ENCODE measurements at regions not wholly inside any gene's neighbourhood (a gene's known extent, or its start where the extent isn't known, plus 50 kb on each side); places are given as distances from the start of the nearest gene placed in this dataset.

DNA sequence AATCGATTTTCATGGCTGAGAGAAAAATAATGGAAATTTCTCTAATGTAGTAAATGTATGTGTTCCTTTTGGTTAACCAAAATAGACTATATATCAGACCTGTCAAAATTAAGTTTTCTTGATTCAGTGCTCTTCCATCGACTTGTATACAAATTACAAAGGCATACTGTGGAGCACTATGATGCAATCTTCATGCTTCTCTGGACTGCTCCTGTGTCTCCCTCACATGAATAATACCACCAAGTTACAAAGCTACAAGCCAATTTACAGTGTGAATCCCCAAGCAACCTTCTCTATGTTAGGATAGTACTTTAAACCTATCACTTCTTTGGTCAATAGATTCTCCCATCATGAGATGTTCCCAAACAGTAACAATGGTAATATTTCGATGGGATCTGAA lies 577.9 kb downstream of the PPARGC1A start:
- no peak for DNase-seq
- Mint-ChIP-seq H3K27ac (ENCODE audit: unreplicated experiment) (no peak overlapping the region), H3K27me3 (ENCODE audit: unreplicated experiment) (no peaks in the 10 kb centered on the region), H3K9me3 (ENCODE audit: unreplicated experiment) (no peaks in the 10 kb centered on the region), H3K4me1 (ENCODE audit: low read depth, unreplicated experiment) (no peaks in the 10 kb centered on the region), H3K4me3 (ENCODE audit: unreplicated experiment) (no peak overlapping the region), H3K36me3 (ENCODE audit: unreplicated experiment) (no peaks in the 10 kb centered on the region)
- TF ChIP-seq, protein P1, sequence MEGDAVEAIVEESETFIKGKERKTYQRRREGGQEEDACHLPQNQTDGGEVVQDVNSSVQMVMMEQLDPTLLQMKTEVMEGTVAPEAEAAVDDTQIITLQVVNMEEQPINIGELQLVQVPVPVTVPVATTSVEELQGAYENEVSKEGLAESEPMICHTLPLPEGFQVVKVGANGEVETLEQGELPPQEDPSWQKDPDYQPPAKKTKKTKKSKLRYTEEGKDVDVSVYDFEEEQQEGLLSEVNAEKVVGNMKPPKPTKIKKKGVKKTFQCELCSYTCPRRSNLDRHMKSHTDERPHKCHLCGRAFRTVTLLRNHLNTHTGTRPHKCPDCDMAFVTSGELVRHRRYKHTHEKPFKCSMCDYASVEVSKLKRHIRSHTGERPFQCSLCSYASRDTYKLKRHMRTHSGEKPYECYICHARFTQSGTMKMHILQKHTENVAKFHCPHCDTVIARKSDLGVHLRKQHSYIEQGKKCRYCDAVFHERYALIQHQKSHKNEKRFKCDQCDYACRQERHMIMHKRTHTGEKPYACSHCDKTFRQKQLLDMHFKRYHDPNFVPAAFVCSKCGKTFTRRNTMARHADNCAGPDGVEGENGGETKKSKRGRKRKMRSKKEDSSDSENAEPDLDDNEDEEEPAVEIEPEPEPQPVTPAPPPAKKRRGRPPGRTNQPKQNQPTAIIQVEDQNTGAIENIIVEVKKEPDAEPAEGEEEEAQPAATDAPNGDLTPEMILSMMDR (IDR thresholded peaks at IDR 0.05; ENCODE audit: partially characterized antibody, unreplicated experiment), result no peak

- Mint-ChIP-seq H3K9me3 (ENCODE audit: unreplicated experiment) (no peaks in the 10 kb centered on the region), H3K36me3 (ENCODE audit: unreplicated experiment) (no peaks in the 10 kb centered on the region), H3K27ac (ENCODE audit: unreplicated experiment) (no peak overlapping the region), H3K27me3 (ENCODE audit: unreplicated experiment) (no peaks in the 10 kb centered on the region), H3K4me1 (ENCODE audit: low read depth, unreplicated experiment) (no peaks in the 10 kb centered on the region), H3K4me3 (ENCODE audit: unreplicated experiment) (no peak overlapping the region)
- TF ChIP-seq, protein P1 (IDR thresholded peaks at IDR 0.05; ENCODE audit: partially characterized antibody, unreplicated experiment), result no peak
- no peak for DNase-seq
Observed at GRCh38 chr4:23305026-23305425, 584.8 kb downstream of the PPARGC1A start.

GRCh38 chr4:23298371-23298770 lies 591.5 kb downstream of the PPARGC1A start:
- Mint-ChIP-seq H3K36me3 (ENCODE audit: unreplicated experiment) (no peaks in the 10 kb centered on the region), H3K4me3 (ENCODE audit: unreplicated experiment) (no peak overlapping the region), H3K9me3 (ENCODE audit: unreplicated experiment) (no peaks in the 10 kb centered on the region), H3K4me1 (ENCODE audit: low read depth, unreplicated experiment) (no peaks in the 10 kb centered on the region), H3K27me3 (ENCODE audit: unreplicated experiment) (no peaks in the 10 kb centered on the region), H3K27ac (ENCODE audit: unreplicated experiment) (no peak overlapping the region)
- DNase-seq, result no peak
- TF ChIP-seq, protein P1 (IDR thresholded peaks at IDR 0.05; ENCODE audit: partially characterized antibody, unreplicated experiment), result no peak

DNA sequence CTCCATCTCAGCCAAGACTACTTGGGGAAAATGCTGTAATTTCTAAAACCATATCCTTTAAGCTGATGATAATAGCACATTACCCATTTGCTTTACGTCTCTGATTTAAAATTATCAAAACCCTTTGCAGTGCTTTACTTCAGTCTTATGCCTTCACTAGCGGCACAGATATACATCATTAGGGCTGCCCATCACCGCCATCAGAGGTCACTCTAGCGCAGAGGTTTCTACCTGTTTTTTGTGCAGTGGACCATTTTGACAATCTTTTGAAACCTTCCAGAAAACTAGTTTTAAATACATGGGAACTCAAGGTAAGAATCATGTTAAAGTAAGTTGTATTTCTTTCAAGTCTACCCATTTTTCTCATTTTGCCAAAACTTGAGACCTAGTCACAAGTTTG lies 592.5 kb downstream of the PPARGC1A start:
- Mint-ChIP-seq H3K4me3 (ENCODE audit: unreplicated experiment) (no peak overlapping the region), H3K36me3 (ENCODE audit: unreplicated experiment) (no peaks in the 10 kb centered on the region)
- no peak for DNase-seq

GRCh38 chr4:23291139-23291538 lies 598.4 kb downstream of the GBA3 start:
- H3K27me3 Mint-ChIP-seq (ENCODE audit: unreplicated experiment), result no peaks in the 10 kb centered on the region
- H3K9me3 Mint-ChIP-seq (ENCODE audit: unreplicated experiment), result no peaks in the 10 kb centered on the region
- no peak overlapping the region for H3K27ac Mint-ChIP-seq (ENCODE audit: unreplicated experiment)
- H3K4me3 Mint-ChIP-seq (ENCODE audit: unreplicated experiment), result no peak overlapping the region
- no peaks in the 10 kb centered on the region for H3K36me3 Mint-ChIP-seq (ENCODE audit: unreplicated experiment)
- no peak for DNase-seq
- H3K4me1 Mint-ChIP-seq (ENCODE audit: low read depth, unreplicated experiment), result no peaks in the 10 kb centered on the region
- TF ChIP-seq, protein P1 (IDR thresholded peaks at IDR 0.05; ENCODE audit: partially characterized antibody, unreplicated experiment), result no peak

More for the DNA sequence above, 592.5 kb downstream of the PPARGC1A start:
- no peaks in the 10 kb centered on the region for H3K4me1 Mint-ChIP-seq (ENCODE audit: low read depth, unreplicated experiment)
- H3K27ac Mint-ChIP-seq (ENCODE audit: unreplicated experiment), result no peak overlapping the region
- no peaks in the 10 kb centered on the region for H3K9me3 Mint-ChIP-seq (ENCODE audit: unreplicated experiment)
- TF ChIP-seq, protein P1 (IDR thresholded peaks at IDR 0.05; ENCODE audit: partially characterized antibody, unreplicated experiment), result no peak
- no peaks in the 10 kb centered on the region for H3K27me3 Mint-ChIP-seq (ENCODE audit: unreplicated experiment)
